ENCODE measurements at regions not wholly inside any gene's neighbourhood (a gene's known extent, or its start where the extent isn't known, plus 50 kb on each side); places are given as distances from the start of the nearest gene placed in this dataset.

- DNase-seq, result no peak
These were observed 116.5 kb downstream of the SNX18 start for GRCh38 chr5:54634089-54634488.

DNA sequence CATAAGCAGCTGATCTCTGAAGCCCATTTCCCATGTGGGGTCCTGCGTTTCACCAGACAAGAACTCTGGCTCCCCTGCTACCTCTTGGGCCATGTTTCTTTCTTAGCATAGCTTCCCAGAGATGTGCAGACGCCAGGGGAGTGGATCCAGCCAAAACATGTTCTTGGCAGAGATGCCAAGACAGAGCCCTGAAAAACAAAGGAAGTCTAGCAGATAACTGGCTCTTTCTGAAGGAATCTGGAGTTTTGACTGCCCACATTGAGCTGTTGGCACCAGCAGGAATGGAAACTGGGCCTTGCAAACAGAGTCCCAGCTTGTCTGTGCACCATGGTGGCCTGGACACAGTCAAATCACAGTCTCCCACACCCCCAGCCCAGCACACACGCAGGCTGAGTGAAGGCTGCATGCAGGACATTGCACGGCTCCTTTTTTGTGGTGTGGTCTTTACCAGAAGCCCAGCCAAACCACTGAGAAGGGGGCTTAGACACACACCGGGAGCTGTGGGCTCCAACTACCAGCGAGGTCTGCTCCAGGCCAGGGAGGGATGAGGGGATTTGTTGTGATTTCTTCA lies 114.7 kb downstream of the SNX18 start:
- peak; percentile 64 for DNase-seq

GRCh38 chr5:54630738-54631359 lies 113.3 kb downstream of the SNX18 start:
- DNase-seq, result no peak

GRCh38 chr5:54629115-54629514 lies 111.6 kb downstream of the SNX18 start:
- DNase-seq, result no peak

DNA sequence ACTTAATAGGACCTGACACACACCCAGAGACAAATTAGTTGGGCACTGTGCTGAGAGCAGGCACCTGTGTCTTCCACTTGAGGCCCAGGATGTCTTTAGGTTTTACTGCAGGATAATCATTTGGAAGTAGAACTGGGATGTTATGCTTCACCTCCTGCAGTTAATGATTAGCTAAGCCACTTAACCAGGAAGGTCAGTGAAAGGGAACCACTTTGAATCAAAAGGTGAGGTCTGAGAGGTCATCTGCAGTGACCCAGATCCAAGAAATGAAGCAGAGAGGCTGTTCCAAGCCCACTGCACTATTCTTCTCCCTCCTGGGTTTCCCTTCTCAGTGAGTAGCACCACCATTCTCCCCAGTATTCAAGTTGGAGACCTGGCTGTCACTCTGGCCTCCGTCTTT lies 110.5 kb downstream of the SNX18 start:
- DNase-seq, result no peak

GRCh38 chr5:54626407-54626806 lies 108.8 kb downstream of the SNX18 start:
- DNase-seq, result no peak

- no peak for DNase-seq
These were observed 107.4 kb downstream of the SNX18 start for GRCh38 chr5:54624805-54625568.

DNA sequence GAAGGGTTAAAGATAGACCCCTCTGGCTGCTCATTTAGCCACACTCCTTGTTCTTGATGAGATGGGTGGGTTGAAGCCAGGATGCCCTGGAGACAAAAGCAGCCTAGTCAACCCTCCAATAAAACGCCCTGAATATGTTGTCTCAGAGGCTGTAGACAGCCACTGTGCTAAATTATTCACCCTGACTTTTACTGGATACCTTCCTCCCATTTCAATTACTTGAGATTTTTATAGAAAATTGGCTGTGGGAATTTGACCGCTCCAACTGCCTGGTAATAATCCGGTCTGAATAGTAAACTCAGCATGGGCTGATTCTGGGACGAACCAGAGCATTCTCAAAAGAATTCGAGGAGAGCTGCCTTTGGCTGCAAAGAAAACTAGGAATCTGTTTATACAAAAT lies 104.2 kb downstream of the SNX18 start:
- no peak for DNase-seq

DNA sequence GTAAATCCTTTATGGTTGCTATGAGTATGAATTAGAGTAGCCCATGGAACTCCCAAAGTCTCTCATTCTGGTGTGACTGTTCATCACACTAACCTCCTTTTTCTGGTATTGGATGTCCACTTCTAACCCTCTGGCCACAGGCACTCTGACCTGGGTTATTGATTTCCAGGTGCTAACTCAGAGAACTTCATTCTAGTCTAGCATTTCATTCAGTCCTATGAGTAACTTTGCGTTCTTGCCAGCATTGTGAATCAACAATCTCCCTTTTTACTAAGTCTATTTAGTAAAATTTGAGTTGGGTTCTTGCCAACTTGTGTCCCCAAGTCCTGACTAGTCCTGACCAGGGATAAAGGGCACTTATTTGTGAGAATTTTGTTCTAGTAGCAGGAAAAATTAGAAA lies 103.5 kb downstream of the SNX18 start:
- DNase-seq, result no peak

DNA sequence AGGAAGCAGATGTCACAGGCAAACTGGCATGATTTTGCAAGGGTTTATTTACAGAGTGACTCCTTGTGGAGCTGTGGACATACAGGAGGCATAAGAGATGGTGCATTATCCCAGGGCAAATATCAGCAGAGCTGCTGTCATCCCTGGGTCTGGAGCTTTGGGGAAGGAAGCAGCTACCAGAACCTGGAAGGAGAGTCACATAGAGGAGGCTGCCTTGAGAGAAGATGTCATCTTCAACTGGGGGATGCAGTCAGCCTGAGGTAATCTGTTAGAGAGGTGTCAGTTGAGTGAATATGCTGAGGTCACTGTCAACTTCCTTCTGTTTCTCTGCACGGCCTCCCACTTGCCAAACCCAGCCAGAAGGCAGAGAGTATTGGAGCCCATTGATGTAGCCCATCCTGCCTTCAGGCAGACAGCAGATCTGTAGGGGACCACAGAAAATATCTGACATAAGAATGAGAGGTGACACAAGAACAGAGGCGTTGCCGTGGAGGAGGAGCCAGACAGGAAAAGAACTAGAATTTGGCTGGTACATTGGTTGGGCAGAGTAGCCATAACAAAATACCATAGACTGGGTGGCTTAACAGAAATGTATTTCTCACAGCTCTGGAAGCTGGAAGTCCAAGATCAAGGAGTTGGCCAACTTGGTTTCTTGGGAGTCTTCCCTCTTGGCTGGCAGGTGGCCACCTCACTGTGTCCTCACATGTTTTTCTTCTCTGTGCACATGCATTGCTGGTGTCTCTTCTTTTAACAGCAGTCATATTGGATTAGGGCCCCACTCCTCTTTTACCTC lies 102.8 kb downstream of the SNX18 start:
- DNase-seq, result no peak

DNA sequence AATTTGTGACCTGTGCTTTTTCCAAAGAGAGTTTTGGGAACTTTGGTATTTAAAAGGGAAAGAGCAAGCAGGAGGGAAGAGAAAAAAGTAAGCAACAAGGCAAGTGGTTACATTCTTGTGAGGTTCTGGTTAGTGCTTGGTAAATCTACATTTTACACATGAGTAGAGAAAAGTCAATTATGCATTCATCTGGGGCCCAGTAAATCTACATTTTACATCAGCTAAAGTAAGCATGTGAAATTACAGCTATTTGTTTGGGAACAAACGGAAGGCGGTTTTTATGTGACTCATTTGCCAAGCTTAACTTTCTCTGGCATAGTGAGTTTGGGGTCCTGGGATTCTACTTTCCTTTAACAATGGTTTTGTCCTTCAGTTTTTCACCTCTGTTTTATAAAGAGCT lies 102.2 kb downstream of the SNX18 start:
- no peak for DNase-seq

GRCh38 chr5:54616518-54617220 lies 99.1 kb downstream of the SNX18 start:
- DNase-seq, result no peak

- DNase-seq, result no peak
These were observed 98.5 kb downstream of the SNX18 start for GRCh38 chr5:54616031-54616430.

- no peak for DNase-seq
These were observed 97.8 kb downstream of the SNX18 start for GRCh38 chr5:54615381-54615780.

DNA sequence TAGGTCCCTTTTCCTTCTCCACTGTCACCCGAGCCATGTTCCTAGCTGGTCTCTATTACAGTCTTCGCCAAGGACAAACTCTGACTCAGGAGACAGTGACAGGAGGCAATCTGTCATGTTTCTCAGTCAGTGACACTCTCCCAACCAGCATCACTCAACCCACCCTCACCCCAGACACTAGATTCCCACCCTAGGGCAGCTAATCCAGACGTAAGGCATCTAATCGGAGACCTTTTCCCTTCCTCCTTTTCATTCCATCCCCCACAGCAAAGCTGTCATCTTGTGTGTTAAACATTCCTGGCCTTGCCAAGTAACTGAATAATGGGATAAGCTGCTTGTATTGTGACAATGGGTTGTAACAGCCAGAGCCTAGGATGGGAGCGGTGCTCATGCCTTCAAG lies 95.2 kb downstream of the SNX18 start:
- no peak for DNase-seq

- DNase-seq, result no peak
These were observed 93.9 kb downstream of the SNX18 start for GRCh38 chr5:54611290-54611951.

DNA sequence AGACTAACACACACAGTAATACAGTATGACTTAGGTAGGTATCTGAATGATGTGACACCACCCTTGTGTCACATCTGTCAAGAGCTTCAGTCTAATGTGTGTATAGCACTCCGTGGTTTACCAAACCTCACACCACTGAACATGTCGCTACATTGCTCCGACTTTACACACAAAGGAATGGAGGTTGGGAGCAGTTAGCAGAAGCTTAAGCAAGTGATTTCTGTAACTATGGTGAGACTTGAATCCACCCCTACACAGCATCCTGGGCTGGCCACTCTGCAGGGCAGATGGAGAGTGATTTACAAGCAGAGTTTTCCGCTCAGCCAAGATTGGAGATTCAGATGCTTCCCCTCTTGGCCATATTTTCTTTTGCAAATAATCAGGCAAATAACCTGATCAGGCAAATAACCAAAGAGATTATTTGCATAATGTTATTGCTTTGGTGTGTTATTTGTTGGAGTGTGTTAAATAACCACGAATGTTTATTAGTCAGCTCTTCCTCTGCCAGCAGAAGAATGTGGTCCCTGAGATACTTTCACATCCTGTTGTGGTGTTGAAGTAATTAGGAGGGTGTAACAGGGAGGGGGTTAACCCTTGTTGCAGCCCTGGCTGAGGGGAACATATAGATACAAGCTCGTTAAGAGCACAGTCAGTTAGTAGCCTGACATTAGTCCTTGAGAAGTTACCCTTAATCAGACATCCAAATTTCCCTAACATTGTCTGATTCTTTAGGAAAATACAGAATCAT lies 92.8 kb downstream of the SNX18 start:
- no peak for DNase-seq

GRCh38 chr5:54608423-54609085 lies 91.0 kb downstream of the SNX18 start:
- no peak for DNase-seq

- no peak for DNase-seq
These were observed 89.4 kb downstream of the SNX18 start for GRCh38 chr5:54607006-54607405.

- peak; percentile 48 for DNase-seq
These were observed 85.8 kb downstream of the SNX18 start for GRCh38 chr5:54603372-54603771.

- DNase-seq, result no peak
These were observed 84.9 kb downstream of the SNX18 start for GRCh38 chr5:54602475-54602874.

All from right hindlimb (tissue), 1 donor.